Caco-2 (cell line): ENCODE measurements at regions not wholly inside any gene's neighbourhood (a gene's known extent, or its start where the extent isn't known, plus 50 kb on each side); places are given as distances from the start of the nearest gene placed in this dataset.

ENCODE experiments used
- BruUV-seq: library from RNA; stranded (reverse); fragments of 400-500 nt; replicated peaks from 2 replicates; lab custom pipeline; 2021; lab: Mats Ljungman, UMichigan
- CTCF ChIA-PET: fragments of 300-600 bp; sonication (Branson Sonifier 250); formaldehyde crosslinking; loops from one replicate; lab custom pipeline; 2022; ENCODE audit warnings: antibody characterized with exemption; lab: Charles Lee
- POLR2A ChIA-PET: fragments of 300-600 bp; sonication (Branson Sonifier 250); formaldehyde crosslinking; loops from one replicate; lab custom pipeline; 2022; ENCODE audit warnings: antibody characterized with exemption; lab: Charles Lee
- DNase-seq, 2 experiments: peaks; one replicate each; pipeline versions ENCODE4 v3.0.0 to v3.0.0-alpha.2; 2020 to 2022
- H3K27me3 ChIP-seq: replicated peaks from 2 replicates; pipeline ENCODE4 v1.6.0; 2011; ENCODE audit warnings: low read length; ENCODE audit not compliant: control insufficient read depth, insufficient read depth
- H3K36me3 ChIP-seq: 2 replicates; pipeline ENCODE4 v1.5.1; 2011; ENCODE audit warnings: low read length; ENCODE audit not compliant: control insufficient read depth, insufficient read depth
- H3K4me1 ChIP-seq: fragments of 250-450 bp; sonication (Bioruptor Pico); 2 replicates; pipeline ENCODE4 v1.5.1; 2020; ENCODE audit warnings: mild to moderate bottlenecking
- H3K4me3 ChIP-seq: 2 replicates; pipeline ENCODE4 v1.5.1; 2011; ENCODE audit warnings: low read depth, mild to moderate bottlenecking, control low read depth, low read length
- H3K9me3 ChIP-seq: fragments of 250-450 bp; sonication (Bioruptor Pico); 2 replicates; pipeline ENCODE4 v1.5.1; 2020; ENCODE audit warnings: mild to moderate bottlenecking, moderate library complexity
- H3K27ac Mint-ChIP-seq: one replicate; pipeline ENCODE4 v1.8.0; 2022; ENCODE audit warnings: mixed read lengths; ENCODE audit not compliant: unreplicated experiment
- H3K27me3 Mint-ChIP-seq: one replicate; pipeline ENCODE4 v1.8.0; 2022; ENCODE audit warnings: mixed read lengths; ENCODE audit not compliant: insufficient read depth, unreplicated experiment
- H3K36me3 Mint-ChIP-seq: one replicate; pipeline ENCODE4 v1.8.0; 2022; ENCODE audit warnings: mild to moderate bottlenecking, mixed read lengths; ENCODE audit not compliant: insufficient read depth, unreplicated experiment
- H3K4me1 Mint-ChIP-seq: one replicate; pipeline ENCODE4 v1.8.0; 2022; ENCODE audit warnings: low read depth, mixed read lengths; ENCODE audit not compliant: unreplicated experiment
- H3K4me3 Mint-ChIP-seq: one replicate; pipeline ENCODE4 v1.8.0; 2022; ENCODE audit warnings: mild to moderate bottlenecking, moderate library complexity, mixed read lengths; ENCODE audit not compliant: unreplicated experiment
- H3K9me3 Mint-ChIP-seq: one replicate; pipeline ENCODE4 v1.8.0; 2022; ENCODE audit warnings: mixed read lengths; ENCODE audit not compliant: unreplicated experiment
- intact Hi-C: fragments of 100-400 bp; cut with micrococcal nuclease; formaldehyde crosslinking; loops from one replicate; pipeline ENCODE4 v1.10.0; 2022; ENCODE audit not compliant: unreplicated experiment
- TF ChIP-seq, protein P1 (sequence below), 2 experiments: fragments of 200-600 bp in 1 of 2; IDR thresholded peaks; 1 replicate in 1 of 2; 2 replicates in 1 of 2; pipeline versions ENCODE4 v1.5.1 to v1.8.0; 2011 to 2022; ENCODE audit warnings: antibody characterized with exemption in 1 of 2, control low read depth in 1 of 2, inconsistent platforms in 1 of 2, low read depth in 1 of 2, low read length in 1 of 2, mild to moderate bottlenecking in 1 of 2, moderate library complexity in 1 of 2; ENCODE audit not compliant: insufficient read depth in 1 of 2, severe bottlenecking in 1 of 2, unreplicated experiment in 1 of 2

DNA sequence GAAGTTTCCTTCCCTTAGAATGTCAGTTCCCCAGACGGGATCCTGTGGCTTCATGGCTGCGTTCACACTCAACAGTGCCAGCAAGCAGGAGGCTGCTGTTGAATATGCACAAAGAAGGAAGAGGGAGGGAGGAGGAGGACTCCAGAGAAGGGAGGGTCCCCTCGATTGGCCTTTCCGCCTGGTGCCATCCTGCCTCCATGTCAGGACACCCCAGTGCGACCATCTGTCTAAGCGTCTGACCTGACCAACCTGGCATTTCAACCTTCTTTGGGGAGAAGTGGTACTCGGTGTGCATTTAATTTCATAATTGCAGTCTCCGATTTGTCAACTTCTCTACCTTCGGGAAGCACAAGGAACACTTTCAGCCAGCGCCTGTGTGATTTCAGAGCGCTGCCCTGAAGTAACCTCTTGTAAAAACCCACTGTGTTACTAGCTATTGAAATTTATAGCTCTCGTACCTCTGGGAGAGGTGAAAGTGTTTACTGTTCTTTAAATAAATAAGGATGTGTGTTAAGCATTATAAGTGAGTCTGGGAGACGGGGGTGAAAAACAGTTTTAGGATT is 1491.9 kb downstream of the TBC1D22A start:
- ChIA-PET CTCF (no interaction called here), POLR2A (no interaction called here)
- DNase-seq = no peak
- Mint-ChIP-seq H3K4me1 (no peaks in the 10 kb centered on the region), H3K4me3 (no peak overlapping the region), H3K36me3 (no peaks in the 10 kb centered on the region), H3K9me3 (no peaks in the 10 kb centered on the region), H3K27me3 (peaks cover 36% of the 10 kb centered on the region), H3K27ac (no peak overlapping the region)
- H3K36me3 ChIP-seq = no peaks in the 10 kb centered on the region
- H3K9me3 ChIP-seq = no peaks in the 10 kb centered on the region
- BruUV-seq = no TSS peak
- H3K27me3 ChIP-seq = no peaks in the 10 kb centered on the region
- no peaks in the 10 kb centered on the region for H3K4me1 ChIP-seq
- TF ChIP-seq, protein P1, sequence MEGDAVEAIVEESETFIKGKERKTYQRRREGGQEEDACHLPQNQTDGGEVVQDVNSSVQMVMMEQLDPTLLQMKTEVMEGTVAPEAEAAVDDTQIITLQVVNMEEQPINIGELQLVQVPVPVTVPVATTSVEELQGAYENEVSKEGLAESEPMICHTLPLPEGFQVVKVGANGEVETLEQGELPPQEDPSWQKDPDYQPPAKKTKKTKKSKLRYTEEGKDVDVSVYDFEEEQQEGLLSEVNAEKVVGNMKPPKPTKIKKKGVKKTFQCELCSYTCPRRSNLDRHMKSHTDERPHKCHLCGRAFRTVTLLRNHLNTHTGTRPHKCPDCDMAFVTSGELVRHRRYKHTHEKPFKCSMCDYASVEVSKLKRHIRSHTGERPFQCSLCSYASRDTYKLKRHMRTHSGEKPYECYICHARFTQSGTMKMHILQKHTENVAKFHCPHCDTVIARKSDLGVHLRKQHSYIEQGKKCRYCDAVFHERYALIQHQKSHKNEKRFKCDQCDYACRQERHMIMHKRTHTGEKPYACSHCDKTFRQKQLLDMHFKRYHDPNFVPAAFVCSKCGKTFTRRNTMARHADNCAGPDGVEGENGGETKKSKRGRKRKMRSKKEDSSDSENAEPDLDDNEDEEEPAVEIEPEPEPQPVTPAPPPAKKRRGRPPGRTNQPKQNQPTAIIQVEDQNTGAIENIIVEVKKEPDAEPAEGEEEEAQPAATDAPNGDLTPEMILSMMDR (IDR thresholded peaks at IDR 0.05; ENCODE audit: insufficient read depth in 1 of 2, low read depth in 1 of 2, low read length in 1 of 2, severe bottlenecking in 1 of 2, unreplicated experiment in 1 of 2) = no peak
- intact Hi-C loops = no loop called here
- no peak overlapping the region for H3K4me3 ChIP-seq

DNA sequence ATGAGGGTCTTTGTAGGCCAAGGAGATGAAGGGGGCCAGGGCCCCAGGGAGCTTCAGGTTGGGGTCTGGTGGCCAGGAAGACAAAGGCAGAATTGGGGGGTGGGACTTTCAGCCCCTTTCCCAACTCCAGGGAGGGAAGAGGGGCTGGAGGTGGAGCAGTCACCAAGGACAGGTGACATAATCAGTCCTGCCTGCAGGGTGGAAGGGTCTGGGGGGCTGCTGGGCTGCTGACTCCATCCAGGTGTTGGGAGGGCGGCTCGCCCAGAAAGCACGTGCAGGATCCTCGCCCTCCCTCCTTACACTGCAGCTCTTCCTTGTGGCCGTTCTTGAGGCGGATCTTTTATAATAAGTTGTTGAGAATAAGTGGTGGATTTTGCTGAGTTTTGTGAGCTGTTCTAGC is 1491.1 kb downstream of the TBC1D22A start:
- H3K27ac Mint-ChIP-seq = no peak overlapping the region
- Histone ChIP-seq H3K4me3 (no peak overlapping the region), H3K4me1 (no peaks in the 10 kb centered on the region), H3K36me3 (no peaks in the 10 kb centered on the region), H3K27me3 (no peaks in the 10 kb centered on the region), H3K9me3 (no peaks in the 10 kb centered on the region)
- H3K4me3 Mint-ChIP-seq = no peak overlapping the region
- intact Hi-C loops = no loop called here
- H3K27me3 Mint-ChIP-seq = peaks cover 36% of the 10 kb centered on the region
- ChIA-PET CTCF (no interaction called here), POLR2A (no interaction called here)
- TF ChIP-seq, protein P1 (IDR thresholded peaks at IDR 0.05; ENCODE audit: insufficient read depth in 1 of 2, low read depth in 1 of 2, low read length in 1 of 2, severe bottlenecking in 1 of 2, unreplicated experiment in 1 of 2) = no peak
- no peaks in the 10 kb centered on the region for H3K9me3 Mint-ChIP-seq
- H3K4me1 Mint-ChIP-seq = no peaks in the 10 kb centered on the region
- no peak for DNase-seq
- no TSS peak for BruUV-seq
- no peaks in the 10 kb centered on the region for H3K36me3 Mint-ChIP-seq

DNA sequence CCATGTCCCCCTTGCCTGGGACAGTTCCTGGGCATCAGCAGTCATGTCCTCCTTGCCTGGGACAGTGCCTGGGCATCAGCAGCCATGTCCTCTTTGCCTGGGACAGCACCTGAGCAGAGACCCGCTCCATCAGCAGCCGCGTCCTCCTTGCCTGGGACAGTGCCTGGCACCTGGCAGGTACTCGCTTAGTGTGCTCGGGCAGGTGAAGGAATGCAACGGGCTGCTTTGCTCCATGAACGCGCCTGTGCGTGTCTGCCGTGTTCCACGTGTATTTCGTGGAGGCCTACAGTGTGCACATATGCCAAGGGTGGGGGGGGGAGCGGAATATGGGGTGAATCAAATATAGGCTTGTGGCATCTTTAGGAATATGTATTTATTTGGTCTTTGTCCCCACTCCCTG is 1490.7 kb downstream of the TBC1D22A start:
- Histone ChIP-seq H3K4me3 (no peak overlapping the region), H3K4me1 (no peaks in the 10 kb centered on the region), H3K27me3 (no peaks in the 10 kb centered on the region), H3K36me3 (no peaks in the 10 kb centered on the region), H3K9me3 (no peaks in the 10 kb centered on the region)
- Mint-ChIP-seq H3K4me3 (no peak overlapping the region), H3K36me3 (no peaks in the 10 kb centered on the region), H3K27me3 (peaks cover 36% of the 10 kb centered on the region), H3K27ac (no peak overlapping the region), H3K4me1 (no peaks in the 10 kb centered on the region), H3K9me3 (no peaks in the 10 kb centered on the region)
- no TSS peak for BruUV-seq
- TF ChIP-seq, protein P1 (IDR thresholded peaks at IDR 0.05; ENCODE audit: insufficient read depth in 1 of 2, low read depth in 1 of 2, low read length in 1 of 2, severe bottlenecking in 1 of 2, unreplicated experiment in 1 of 2) = no peak
- intact Hi-C loops = no loop called here
- ChIA-PET CTCF (no interaction called here), POLR2A (no interaction called here)
- no peak for DNase-seq
